ENCODE measurements at regions not wholly inside any gene's neighbourhood (a gene's known extent, or its start where the extent isn't known, plus 50 kb on each side); places are given as distances from the start of the nearest gene placed in this dataset.

DNA sequence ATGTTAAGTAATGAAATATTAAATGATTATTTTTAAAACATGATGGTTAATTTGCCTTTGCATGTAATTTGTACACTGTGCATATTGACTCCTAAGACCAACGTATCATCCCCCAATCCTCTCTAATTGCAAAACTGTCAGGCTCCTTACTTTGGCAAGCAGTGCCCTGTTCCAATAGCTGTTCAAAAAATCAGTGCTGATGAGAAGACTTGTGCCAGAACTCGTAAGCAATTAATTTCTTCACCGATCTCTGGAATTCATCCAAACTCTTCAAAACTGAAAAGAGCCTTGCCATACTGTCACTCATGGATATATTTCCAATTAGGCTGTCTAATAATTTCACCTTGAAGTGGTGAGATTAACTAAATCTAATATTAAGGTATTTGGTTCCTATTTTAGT, 493.9 kb upstream of the NDST4 start:
- TF ChIP-seq, protein P1, sequence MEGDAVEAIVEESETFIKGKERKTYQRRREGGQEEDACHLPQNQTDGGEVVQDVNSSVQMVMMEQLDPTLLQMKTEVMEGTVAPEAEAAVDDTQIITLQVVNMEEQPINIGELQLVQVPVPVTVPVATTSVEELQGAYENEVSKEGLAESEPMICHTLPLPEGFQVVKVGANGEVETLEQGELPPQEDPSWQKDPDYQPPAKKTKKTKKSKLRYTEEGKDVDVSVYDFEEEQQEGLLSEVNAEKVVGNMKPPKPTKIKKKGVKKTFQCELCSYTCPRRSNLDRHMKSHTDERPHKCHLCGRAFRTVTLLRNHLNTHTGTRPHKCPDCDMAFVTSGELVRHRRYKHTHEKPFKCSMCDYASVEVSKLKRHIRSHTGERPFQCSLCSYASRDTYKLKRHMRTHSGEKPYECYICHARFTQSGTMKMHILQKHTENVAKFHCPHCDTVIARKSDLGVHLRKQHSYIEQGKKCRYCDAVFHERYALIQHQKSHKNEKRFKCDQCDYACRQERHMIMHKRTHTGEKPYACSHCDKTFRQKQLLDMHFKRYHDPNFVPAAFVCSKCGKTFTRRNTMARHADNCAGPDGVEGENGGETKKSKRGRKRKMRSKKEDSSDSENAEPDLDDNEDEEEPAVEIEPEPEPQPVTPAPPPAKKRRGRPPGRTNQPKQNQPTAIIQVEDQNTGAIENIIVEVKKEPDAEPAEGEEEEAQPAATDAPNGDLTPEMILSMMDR (IDR thresholded peaks at IDR 0.05; ENCODE audit: unreplicated experiment): no peak
- no peaks in the 10 kb centered on the region for H3K9me3 Mint-ChIP-seq
- H3K27ac Mint-ChIP-seq: no peak overlapping the region
- no peak overlapping the region for H3K4me3 Mint-ChIP-seq
- H3K27me3 Mint-ChIP-seq (ENCODE audit: low read depth): no peaks in the 10 kb centered on the region
- DNase-seq (ENCODE audit: low spot score in 2 of 2, unreplicated experiment in 2 of 2): no peak
- H3K4me1 Mint-ChIP-seq: no peaks in the 10 kb centered on the region
- no peaks in the 10 kb centered on the region for H3K36me3 Mint-ChIP-seq

DNA sequence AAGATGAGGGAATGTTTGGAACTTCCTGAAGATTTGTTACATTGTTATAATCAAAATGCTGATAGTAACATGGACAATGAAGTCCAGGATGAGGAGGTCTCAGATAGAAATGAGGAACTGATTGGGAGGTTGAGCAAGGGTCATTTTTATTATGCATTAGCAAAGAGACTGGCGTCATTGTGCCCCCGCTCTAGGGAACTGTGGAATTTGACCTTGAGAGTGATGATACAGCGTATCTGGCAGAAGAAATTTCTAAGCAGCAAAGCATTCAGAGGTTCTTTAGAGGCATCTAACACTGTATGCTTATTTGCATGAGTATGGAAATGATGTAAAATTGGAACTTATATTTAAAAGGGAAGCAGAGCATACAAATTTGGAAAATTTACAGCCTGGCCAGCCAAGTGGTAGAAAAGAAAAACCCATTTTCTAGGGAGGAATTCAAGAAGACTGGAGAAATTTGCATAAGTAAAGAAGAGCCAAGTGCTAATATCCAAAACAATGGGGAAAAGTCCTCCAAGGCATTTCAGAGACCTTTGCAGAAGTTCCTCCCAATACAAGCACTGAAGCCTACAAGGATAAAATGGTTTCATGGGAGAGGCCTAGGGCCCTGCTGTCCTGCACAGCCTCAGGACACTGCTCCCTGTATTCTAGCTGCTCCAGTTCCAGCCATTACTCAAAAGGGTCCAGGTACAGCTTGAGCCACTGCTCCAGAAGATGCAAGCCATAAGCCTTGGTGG, 483.0 kb upstream of the NDST4 start:
- TF ChIP-seq, protein P1 (IDR thresholded peaks at IDR 0.05; ENCODE audit: unreplicated experiment): no peak
- DNase-seq (ENCODE audit: low spot score in 2 of 2, unreplicated experiment in 2 of 2): no peak
- no peak overlapping the region for H3K27ac Mint-ChIP-seq

DNA sequence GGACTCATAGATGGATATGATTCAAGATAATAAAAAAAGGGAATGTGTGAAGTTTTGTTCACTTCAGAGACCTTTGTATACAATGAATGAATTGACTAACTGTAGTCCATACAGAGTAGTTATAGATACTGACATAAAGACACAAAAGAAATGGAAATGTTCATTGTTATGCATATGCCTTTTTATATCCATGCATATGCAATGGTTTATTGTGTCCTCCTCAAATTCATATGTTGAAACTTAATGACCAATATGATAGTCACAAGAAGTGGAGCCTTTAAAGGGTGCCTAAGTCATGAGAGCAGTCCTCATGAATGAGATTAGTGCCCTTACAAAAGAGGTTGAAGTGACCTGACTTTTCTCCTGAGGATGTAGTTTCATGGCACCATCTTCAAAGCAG, 467.5 kb upstream of the NDST4 start:
- Mint-ChIP-seq H3K4me3 (no peak overlapping the region), H3K4me1 (peaks cover 8% of the 10 kb centered on the region), H3K27me3 (ENCODE audit: low read depth) (no peaks in the 10 kb centered on the region), H3K9me3 (no peaks in the 10 kb centered on the region), H3K36me3 (no peaks in the 10 kb centered on the region), H3K27ac (no peak overlapping the region)
- TF ChIP-seq, protein P1 (IDR thresholded peaks at IDR 0.05; ENCODE audit: unreplicated experiment): no peak
- DNase-seq (ENCODE audit: low spot score in 2 of 2, unreplicated experiment in 2 of 2): no peak

More for the DNA sequence above, 483.0 kb upstream of the NDST4 start:
- no peaks in the 10 kb centered on the region for H3K36me3 Mint-ChIP-seq
- H3K9me3 Mint-ChIP-seq: peaks cover 20% of the 10 kb centered on the region
- no peaks in the 10 kb centered on the region for H3K27me3 Mint-ChIP-seq (ENCODE audit: low read depth)
- no peak overlapping the region for H3K4me3 Mint-ChIP-seq
- H3K4me1 Mint-ChIP-seq: no peaks in the 10 kb centered on the region

DNA sequence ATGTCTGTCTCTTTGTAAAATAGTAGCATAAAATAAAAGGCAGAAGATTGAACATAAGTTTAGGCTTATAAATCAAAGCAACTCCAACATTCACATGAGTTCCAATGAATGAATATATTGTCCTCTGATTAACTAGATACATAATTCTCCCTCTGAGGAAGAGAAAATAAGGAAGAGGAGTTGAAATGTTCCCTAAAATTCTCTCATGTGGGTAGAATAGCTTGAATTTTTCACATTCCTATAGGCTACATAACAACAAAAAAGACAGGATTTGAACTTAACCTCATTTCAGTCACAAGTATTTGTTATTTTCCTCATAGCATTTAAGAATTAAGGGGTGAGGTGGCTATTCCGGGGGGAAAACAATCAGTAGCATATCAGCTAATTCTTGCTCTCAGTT, 462.4 kb upstream of the NDST4 start:
- peak overlapping the region; percentile 58 for H3K27ac Mint-ChIP-seq

DNA sequence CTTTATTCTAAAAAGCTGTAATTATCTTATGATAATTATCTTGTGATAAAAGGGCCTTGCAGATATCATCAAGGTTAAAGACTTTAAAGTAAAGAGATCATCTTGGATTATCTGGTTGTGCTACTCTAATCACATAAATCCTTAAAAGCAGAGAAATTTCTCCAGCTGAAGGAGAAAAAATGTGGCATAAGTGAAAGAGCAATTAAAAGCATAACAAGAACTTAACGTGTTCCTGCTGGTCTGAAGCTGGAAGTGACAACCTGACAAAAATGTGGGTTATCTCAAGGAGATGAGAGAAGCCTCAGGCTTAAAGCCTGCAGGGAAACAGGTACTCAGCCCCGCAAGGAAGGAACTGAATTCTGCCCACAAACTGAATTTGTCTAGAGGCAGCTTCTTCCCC, 449.1 kb upstream of the NDST4 start:
- H3K4me3 Mint-ChIP-seq: no peak overlapping the region
- no peaks in the 10 kb centered on the region for H3K4me1 Mint-ChIP-seq
- H3K27me3 Mint-ChIP-seq (ENCODE audit: low read depth): no peaks in the 10 kb centered on the region
- H3K9me3 Mint-ChIP-seq: no peaks in the 10 kb centered on the region
- TF ChIP-seq, protein P1 (IDR thresholded peaks at IDR 0.05; ENCODE audit: unreplicated experiment): no peak
- no peaks in the 10 kb centered on the region for H3K36me3 Mint-ChIP-seq
- DNase-seq (ENCODE audit: low spot score in 2 of 2, unreplicated experiment in 2 of 2): no peak
- H3K27ac Mint-ChIP-seq: no peak overlapping the region

More for the DNA sequence above, 462.4 kb upstream of the NDST4 start:
- H3K36me3 Mint-ChIP-seq: no peaks in the 10 kb centered on the region
- no peak for DNase-seq (ENCODE audit: low spot score in 2 of 2, unreplicated experiment in 2 of 2)
- H3K9me3 Mint-ChIP-seq: peaks cover 20% of the 10 kb centered on the region
- H3K4me1 Mint-ChIP-seq: peaks cover 14% of the 10 kb centered on the region
- TF ChIP-seq, protein P1 (IDR thresholded peaks at IDR 0.05; ENCODE audit: unreplicated experiment): no peak
- no peak overlapping the region for H3K4me3 Mint-ChIP-seq
- no peaks in the 10 kb centered on the region for H3K27me3 Mint-ChIP-seq (ENCODE audit: low read depth)
